Fibroblast of lung (primary cell): ENCODE measurements at regions not wholly inside any gene's neighbourhood (a gene's known extent, or its start where the extent isn't known, plus 50 kb on each side); places are given as distances from the start of the nearest gene placed in this dataset.

ENCODE experiments used
- EZH2 ChIP-seq: IDR thresholded peaks from 2 replicates; pipeline ENCODE4 v1.5.1; 2012; ENCODE audit warnings: low read length, control low read depth, mild to moderate bottlenecking; ENCODE audit errors: missing control alignments
- TF ChIP-seq, protein P1 (sequence below), 2 donors: IDR thresholded peaks in 1 of 2; conservative IDR thresholded peaks in 1 of 2; 1 replicate in 1 of 2; 2 replicates in 1 of 2; pipeline ENCODE4 v1.5.1; 2011 to 2012; ENCODE audit warnings: low read length in 2 of 2, control low read depth in 1 of 2, inconsistent platforms in 1 of 2, low read depth in 1 of 2, mild to moderate bottlenecking in 1 of 2

DNA sequence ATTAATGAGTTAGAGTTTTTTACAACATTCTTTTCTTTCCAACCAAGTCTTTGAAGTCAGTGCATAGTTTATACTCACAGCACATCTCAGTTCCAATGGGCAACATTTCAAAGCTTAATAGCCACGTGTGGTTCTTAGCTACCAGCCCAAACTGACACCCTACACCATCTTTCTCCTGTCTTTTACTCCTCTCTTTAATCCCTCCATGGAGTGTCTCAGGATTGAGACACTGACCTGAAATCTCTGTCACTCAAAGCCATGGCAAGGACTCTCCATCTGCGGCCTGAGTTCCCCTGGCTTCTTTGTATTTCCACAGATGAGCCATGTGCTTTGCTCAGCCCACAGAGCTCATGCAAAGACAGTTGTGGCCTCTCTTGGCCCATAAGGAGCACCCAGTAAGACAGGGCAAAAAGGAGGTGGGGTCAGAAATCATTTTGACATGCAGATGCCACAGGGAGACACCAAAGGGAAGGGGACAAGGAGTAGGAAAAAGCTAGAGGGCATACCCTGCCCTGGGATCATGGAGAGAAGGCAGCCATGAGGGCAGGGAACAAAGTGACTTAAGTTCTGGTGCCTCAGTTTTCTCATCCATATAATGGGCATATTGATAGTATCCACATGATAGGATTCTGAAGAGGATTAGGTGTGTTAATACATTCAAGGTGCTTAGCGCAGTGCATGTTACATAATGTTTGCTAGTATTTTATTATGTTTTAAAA, 493.6 kb upstream of the PROK2 start:
- TF ChIP-seq, protein P1, sequence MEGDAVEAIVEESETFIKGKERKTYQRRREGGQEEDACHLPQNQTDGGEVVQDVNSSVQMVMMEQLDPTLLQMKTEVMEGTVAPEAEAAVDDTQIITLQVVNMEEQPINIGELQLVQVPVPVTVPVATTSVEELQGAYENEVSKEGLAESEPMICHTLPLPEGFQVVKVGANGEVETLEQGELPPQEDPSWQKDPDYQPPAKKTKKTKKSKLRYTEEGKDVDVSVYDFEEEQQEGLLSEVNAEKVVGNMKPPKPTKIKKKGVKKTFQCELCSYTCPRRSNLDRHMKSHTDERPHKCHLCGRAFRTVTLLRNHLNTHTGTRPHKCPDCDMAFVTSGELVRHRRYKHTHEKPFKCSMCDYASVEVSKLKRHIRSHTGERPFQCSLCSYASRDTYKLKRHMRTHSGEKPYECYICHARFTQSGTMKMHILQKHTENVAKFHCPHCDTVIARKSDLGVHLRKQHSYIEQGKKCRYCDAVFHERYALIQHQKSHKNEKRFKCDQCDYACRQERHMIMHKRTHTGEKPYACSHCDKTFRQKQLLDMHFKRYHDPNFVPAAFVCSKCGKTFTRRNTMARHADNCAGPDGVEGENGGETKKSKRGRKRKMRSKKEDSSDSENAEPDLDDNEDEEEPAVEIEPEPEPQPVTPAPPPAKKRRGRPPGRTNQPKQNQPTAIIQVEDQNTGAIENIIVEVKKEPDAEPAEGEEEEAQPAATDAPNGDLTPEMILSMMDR (conservative IDR thresholded peaks at IDR 0.05 in 1 of 2, IDR thresholded peaks at IDR 0.05 in 1 of 2; ENCODE audit: low read depth in 1 of 2, low read length in 2 of 2), result no peak
- TF ChIP-seq EZH2, result no peak
